ENCODE measurements at regions not wholly inside any gene's neighbourhood (a gene's known extent, or its start where the extent isn't known, plus 50 kb on each side); places are given as distances from the start of the nearest gene placed in this dataset.

GRCh38 chr12:88922816-88923215, 342.5 kb upstream of the KITLG start:
- Histone ChIP-seq H3K27ac (ENCODE audit: low read depth, low read length) (no peak overlapping the region), H3F3A (ENCODE audit: control insufficient read depth, insufficient read depth) (no peaks in the 10 kb centered on the region), H3K36me3 (ENCODE audit: control insufficient read depth, low read length) (no peaks in the 10 kb centered on the region), H3K27me3 (ENCODE audit: control insufficient read depth, low read length) (no peaks in the 10 kb centered on the region), H3K4me3 (ENCODE audit: low read length) (no peak overlapping the region), H3K4me2 (ENCODE audit: low read length) (no peak overlapping the region), H3K9me2 (replicated peaks; ENCODE audit: control insufficient read depth, low read length) (no peaks in the 10 kb centered on the region), H3K4me1 (ENCODE audit: control insufficient read depth, low read length) (no peaks in the 10 kb centered on the region), H3K79me2 (ENCODE audit: control insufficient read depth, low read length) (no peaks in the 10 kb centered on the region), H3K9me3 (ENCODE audit: control insufficient read depth, insufficient read depth, low read length) (no peaks in the 10 kb centered on the region), H4K20me1 (ENCODE audit: control insufficient read depth, insufficient read depth, low read depth, low read length) (no peaks in the 10 kb centered on the region)
- TF ChIP-seq CTCF (IDR thresholded peaks at IDR 0.05; ENCODE audit: low read depth, low read length, poor library complexity, severe bottlenecking) = no peak
- no peak for TF ChIP-seq EZH2phosphoT487 (IDR thresholded peaks at IDR 0.05; ENCODE audit: borderline replicate concordance, low read length)

- no peaks in the 10 kb centered on the region for H3K9me3 ChIP-seq (ENCODE audit: control insufficient read depth, insufficient read depth, low read length)
These were observed 341.7 kb upstream of the KITLG start for GRCh38 chr12:88921890-88922532.

GRCh38 chr12:88921434-88921833, 341.2 kb upstream of the KITLG start:
- H3K79me2 ChIP-seq (ENCODE audit: control insufficient read depth, low read length) = no peaks in the 10 kb centered on the region
- H3K4me1 ChIP-seq (ENCODE audit: control insufficient read depth, low read length) = no peaks in the 10 kb centered on the region
- no peak overlapping the region for H3K4me3 ChIP-seq (ENCODE audit: low read length)
- no peak overlapping the region for H3K27ac ChIP-seq (ENCODE audit: low read depth, low read length)
- TF ChIP-seq CTCF (IDR thresholded peaks at IDR 0.05; ENCODE audit: low read depth, low read length, poor library complexity, severe bottlenecking) = no peak
- H3K27me3 ChIP-seq (ENCODE audit: control insufficient read depth, low read length) = no peaks in the 10 kb centered on the region
- no peaks in the 10 kb centered on the region for H3F3A ChIP-seq (ENCODE audit: control insufficient read depth, insufficient read depth)
- H4K20me1 ChIP-seq (ENCODE audit: control insufficient read depth, insufficient read depth, low read depth, low read length) = no peaks in the 10 kb centered on the region
- no peaks in the 10 kb centered on the region for H3K9me2 ChIP-seq (replicated peaks; ENCODE audit: control insufficient read depth, low read length)
- no peak overlapping the region for H3K4me2 ChIP-seq (ENCODE audit: low read length)
- no peaks in the 10 kb centered on the region for H3K9me3 ChIP-seq (ENCODE audit: control insufficient read depth, insufficient read depth, low read length)
- no peaks in the 10 kb centered on the region for H3K36me3 ChIP-seq (ENCODE audit: control insufficient read depth, low read length)

More at GRCh38 chr12:88921890-88922532, 341.7 kb upstream of the KITLG start:
- no peaks in the 10 kb centered on the region for H3K79me2 ChIP-seq (ENCODE audit: control insufficient read depth, low read length)
- H3K4me1 ChIP-seq (ENCODE audit: control insufficient read depth, low read length) = no peaks in the 10 kb centered on the region
- no peak overlapping the region for H3K4me3 ChIP-seq (ENCODE audit: low read length)
- no peak overlapping the region for H3K27ac ChIP-seq (ENCODE audit: low read depth, low read length)
- no peaks in the 10 kb centered on the region for H3K36me3 ChIP-seq (ENCODE audit: control insufficient read depth, low read length)
- no peak for TF ChIP-seq CTCF (IDR thresholded peaks at IDR 0.05; ENCODE audit: low read depth, low read length, poor library complexity, severe bottlenecking)
- TF ChIP-seq EZH2phosphoT487 (IDR thresholded peaks at IDR 0.05; ENCODE audit: borderline replicate concordance, low read length) = no peak
- no peaks in the 10 kb centered on the region for H3K27me3 ChIP-seq (ENCODE audit: control insufficient read depth, low read length)
- no peaks in the 10 kb centered on the region for H3K9me2 ChIP-seq (replicated peaks; ENCODE audit: control insufficient read depth, low read length)
- no peak overlapping the region for H3K4me2 ChIP-seq (ENCODE audit: low read length)
- no peaks in the 10 kb centered on the region for H4K20me1 ChIP-seq (ENCODE audit: control insufficient read depth, insufficient read depth, low read depth, low read length)
- H3F3A ChIP-seq (ENCODE audit: control insufficient read depth, insufficient read depth) = no peaks in the 10 kb centered on the region

All from DOHH2 (cell line).